ENCODE measurements at regions not wholly inside any gene's neighbourhood (a gene's known extent, or its start where the extent isn't known, plus 50 kb on each side); places are given as distances from the start of the nearest gene placed in this dataset.

GRCh38 chr13:99747403-99747710, 224.2 kb downstream of the ZIC5 start:
- TF ChIP-seq CTCF (IDR thresholded peaks at IDR 0.05): no peak
- no peak for TF ChIP-seq POLR2AphosphoS5 (IDR thresholded peaks at IDR 0.05)
